B cell (primary cell): ENCODE measurements at regions not wholly inside any gene's neighbourhood (a gene's known extent, or its start where the extent isn't known, plus 50 kb on each side); places are given as distances from the start of the nearest gene placed in this dataset.

Experiments used
- EZH2 ChIP-seq: IDR thresholded peaks from 2 replicates; pipeline ENCODE4 v1.6.1; 2012; ENCODE audit warnings: borderline replicate concordance, low read depth, mild to moderate bottlenecking, moderate library complexity, low read length; ENCODE audit not compliant: insufficient read depth, poor library complexity, severe bottlenecking
- TF ChIP-seq, protein P1 (sequence below): fragments of 200-600 bp; IDR thresholded peaks from one replicate; pipeline ENCODE4 v1.8.0; 2022; ENCODE audit warnings: antibody characterized with exemption, mild to moderate bottlenecking

DNA sequence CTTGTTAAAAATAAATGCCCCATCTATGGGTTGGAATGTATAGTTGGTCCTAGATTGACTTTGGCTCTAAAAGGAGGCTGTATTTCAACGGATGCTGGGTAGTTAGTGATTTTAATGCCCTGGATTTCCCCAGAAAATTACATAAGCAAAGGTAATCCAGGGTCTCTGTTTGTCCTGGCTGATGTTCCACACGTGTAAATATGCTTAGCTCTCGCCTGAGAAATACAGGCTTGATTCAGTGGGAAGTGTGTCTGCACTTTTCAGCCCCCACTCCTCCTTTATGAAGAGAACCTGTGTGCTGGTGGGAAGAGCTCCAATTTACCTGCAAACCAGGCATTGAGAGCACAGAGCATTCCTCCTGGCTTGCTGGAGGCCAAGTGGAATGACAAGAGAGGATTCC is 294.6 kb upstream of the CLINT1 start:
- TF ChIP-seq, protein P1, sequence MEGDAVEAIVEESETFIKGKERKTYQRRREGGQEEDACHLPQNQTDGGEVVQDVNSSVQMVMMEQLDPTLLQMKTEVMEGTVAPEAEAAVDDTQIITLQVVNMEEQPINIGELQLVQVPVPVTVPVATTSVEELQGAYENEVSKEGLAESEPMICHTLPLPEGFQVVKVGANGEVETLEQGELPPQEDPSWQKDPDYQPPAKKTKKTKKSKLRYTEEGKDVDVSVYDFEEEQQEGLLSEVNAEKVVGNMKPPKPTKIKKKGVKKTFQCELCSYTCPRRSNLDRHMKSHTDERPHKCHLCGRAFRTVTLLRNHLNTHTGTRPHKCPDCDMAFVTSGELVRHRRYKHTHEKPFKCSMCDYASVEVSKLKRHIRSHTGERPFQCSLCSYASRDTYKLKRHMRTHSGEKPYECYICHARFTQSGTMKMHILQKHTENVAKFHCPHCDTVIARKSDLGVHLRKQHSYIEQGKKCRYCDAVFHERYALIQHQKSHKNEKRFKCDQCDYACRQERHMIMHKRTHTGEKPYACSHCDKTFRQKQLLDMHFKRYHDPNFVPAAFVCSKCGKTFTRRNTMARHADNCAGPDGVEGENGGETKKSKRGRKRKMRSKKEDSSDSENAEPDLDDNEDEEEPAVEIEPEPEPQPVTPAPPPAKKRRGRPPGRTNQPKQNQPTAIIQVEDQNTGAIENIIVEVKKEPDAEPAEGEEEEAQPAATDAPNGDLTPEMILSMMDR: no peak
- TF ChIP-seq EZH2: no peak
